HEK293 (cell line): ENCODE measurements at regions not wholly inside any gene's neighbourhood (a gene's known extent, or its start where the extent isn't known, plus 50 kb on each side); places are given as distances from the start of the nearest gene placed in this dataset.

Experiments used
- CTCF ChIA-PET: fragments of 350-600 bp; formaldehyde crosslinking; extraction: SDS; loops from one replicate; lab custom pipeline; 2021; ENCODE audit warnings: antibody characterized with exemption; lab: Yijun Ruan, JAX
- POLR2A ChIA-PET: fragments of 300-600 bp; formaldehyde crosslinking; extraction: SDS; loops from one replicate; lab custom pipeline; 2020; ENCODE audit warnings: antibody characterized with exemption, inconsistent platforms; lab: Yijun Ruan, JAX
- H3K27ac ChIP-seq: fragments of 200-500 bp; sonication (Bioruptor generic); 2 replicates; pipeline ENCODE4 v1.5.1; 2014; ENCODE audit warnings: low read depth, low read length, control low read depth, inconsistent platforms; ENCODE audit errors: extremely low read depth
- H3K36me3 ChIP-seq, 2 experiments: fragments of 200-500 bp in 1 of 2; sonication (Bioruptor generic) in 1 of 2; 1 replicate in 1 of 2; 2 replicates in 1 of 2; pipeline ENCODE4 v1.5.1; 2014 to 2017; ENCODE audit warnings: inconsistent platforms in 2 of 2, low read length in 2 of 2; ENCODE audit not compliant: control insufficient read depth in 2 of 2, insufficient read depth in 1 of 2
- H3K4me1 ChIP-seq: fragments of 200-500 bp; sonication (Bioruptor generic); 2 replicates; pipeline ENCODE4 v1.5.1; 2014; ENCODE audit warnings: mild to moderate bottlenecking, low read length, inconsistent platforms; ENCODE audit not compliant: control insufficient read depth, insufficient read depth
- H3K4me3 ChIP-seq: 2 replicates; pipeline ENCODE4 v1.5.1; 2011; ENCODE audit warnings: low read depth, mild to moderate bottlenecking, control low read depth, low read length, moderate library complexity
- H3K9me3 ChIP-seq: fragments of 200-500 bp; sonication (Bioruptor generic); 2 replicates; pipeline ENCODE4 v1.5.1; 2014; ENCODE audit warnings: low read depth, low read length, inconsistent platforms; ENCODE audit not compliant: control insufficient read depth, insufficient read depth
- BCL11A ChIP-seq: fragments of 450-650 bp; formaldehyde crosslinking; IDR thresholded peaks from 2 replicates; pipeline ENCODE4 v1.5.1; 2016; ENCODE audit warnings: low read depth, missing biosample characterization, missing genetic modification characterization
- PRDM1 ChIP-seq: fragments of 450-650 bp; formaldehyde crosslinking; IDR thresholded peaks from 2 replicates; pipeline ENCODE4; 2016; ENCODE audit warnings: missing biosample characterization, missing genetic modification characterization
- ZBTB20 ChIP-seq: fragments of 450-650 bp; formaldehyde crosslinking; IDR thresholded peaks from 2 replicates; pipeline ENCODE4 v1.5.1; 2016; ENCODE audit warnings: missing biosample characterization, missing genetic modification characterization
- ZBTB7A ChIP-seq: fragments of 450-650 bp; formaldehyde crosslinking; IDR thresholded peaks from 2 replicates; pipeline ENCODE4 v1.5.1; 2016; ENCODE audit warnings: low read depth, missing biosample characterization, missing genetic modification characterization
- ZFP37 ChIP-seq: fragments of 450-650 bp; formaldehyde crosslinking; IDR thresholded peaks from 2 replicates; pipeline ENCODE4 v1.5.1; 2016; ENCODE audit warnings: missing biosample characterization, missing genetic modification characterization
- ZNF239 ChIP-seq: fragments of 450-650 bp; formaldehyde crosslinking; IDR thresholded peaks from 2 replicates; pipeline ENCODE4 v1.5.1; 2016; ENCODE audit warnings: missing biosample characterization, missing genetic modification characterization
- ZNF274 ChIP-seq, 2 experiments: fragments of 200-500 bp in 1 of 2; fragments of 450-650 bp in 1 of 2; sonication (Bioruptor generic) in 1 of 2; formaldehyde crosslinking in 1 of 2; IDR thresholded peaks; 2 replicates each; pipeline versions ENCODE4 v1.5.1 to v1.6.1; 2014 to 2016; ENCODE audit warnings: borderline replicate concordance in 1 of 2, inconsistent platforms in 1 of 2, low read length in 1 of 2, missing biosample characterization in 1 of 2, missing genetic modification characterization in 1 of 2
- ZNF292 ChIP-seq: fragments of 450-650 bp; formaldehyde crosslinking; IDR thresholded peaks from 2 replicates; pipeline ENCODE4 v1.5.1; 2016; ENCODE audit warnings: low read depth, missing biosample characterization, missing genetic modification characterization, borderline replicate concordance
- ZNF350 ChIP-seq: fragments of 450-650 bp; formaldehyde crosslinking; IDR thresholded peaks from 2 replicates; pipeline ENCODE4 v1.5.0; 2017; ENCODE audit warnings: missing biosample characterization, mild to moderate bottlenecking, missing genetic modification characterization
- ZNF404 ChIP-seq: fragments of 450-650 bp; formaldehyde crosslinking; IDR thresholded peaks from 2 replicates; pipeline ENCODE4 v1.5.1; 2017; ENCODE audit warnings: missing biosample characterization, missing genetic modification characterization
- ZNF416 ChIP-seq: fragments of 450-650 bp; formaldehyde crosslinking; IDR thresholded peaks from 2 replicates; pipeline ENCODE4 v1.5.1; 2016; ENCODE audit warnings: missing biosample characterization, missing genetic modification characterization
- ZNF513 ChIP-seq: fragments of 450-650 bp; IDR thresholded peaks from 2 replicates; pipeline ENCODE4 v1.5.1; 2018; ENCODE audit warnings: missing biosample characterization, missing genetic modification characterization
- ZNF544 ChIP-seq: fragments of 450-650 bp; formaldehyde crosslinking; IDR thresholded peaks from 2 replicates; pipeline ENCODE4 v1.5.0; 2017; ENCODE audit warnings: missing biosample characterization, missing genetic modification characterization
- ZNF555 ChIP-seq: fragments of 450-650 bp; formaldehyde crosslinking; conservative IDR thresholded peaks from 2 replicates; pipeline ENCODE4 v1.5.1; 2017; ENCODE audit warnings: missing biosample characterization, mild to moderate bottlenecking, missing genetic modification characterization, inconsistent platforms
- ZNF558 ChIP-seq: fragments of 450-650 bp; formaldehyde crosslinking; IDR thresholded peaks from 2 replicates; pipeline ENCODE4 v1.5.1; 2016; ENCODE audit warnings: missing biosample characterization, missing genetic modification characterization
- ZNF571 ChIP-seq: fragments of 450-650 bp; formaldehyde crosslinking; IDR thresholded peaks from 2 replicates; pipeline ENCODE4 v1.5.0; 2017; ENCODE audit warnings: missing biosample characterization, missing genetic modification characterization
- ZNF639 ChIP-seq: fragments of 450-650 bp; formaldehyde crosslinking; IDR thresholded peaks from 2 replicates; pipeline ENCODE4 v1.5.1; 2016; ENCODE audit warnings: missing biosample characterization, missing genetic modification characterization
- ZNF837 ChIP-seq: fragments of 450-650 bp; formaldehyde crosslinking; IDR thresholded peaks from 2 replicates; pipeline ENCODE4 v1.5.1; 2016; ENCODE audit warnings: missing biosample characterization, missing genetic modification characterization
- ZSCAN23 ChIP-seq: fragments of 450-650 bp; formaldehyde crosslinking; IDR thresholded peaks from 2 replicates; pipeline ENCODE4 v1.5.1; 2016; ENCODE audit warnings: missing biosample characterization, missing genetic modification characterization
- TF ChIP-seq, protein P1 (sequence below): fragments of 450-650 bp; formaldehyde crosslinking; IDR thresholded peaks from 2 replicates; pipeline ENCODE4 v1.5.1; 2016; ENCODE audit warnings: missing biosample characterization, missing genetic modification characterization
- TF ChIP-seq, protein P2 (sequence below): fragments of 450-650 bp; formaldehyde crosslinking; IDR thresholded peaks from 2 replicates; pipeline ENCODE4 v1.5.1; 2016; ENCODE audit warnings: missing biosample characterization, missing genetic modification characterization

DNA sequence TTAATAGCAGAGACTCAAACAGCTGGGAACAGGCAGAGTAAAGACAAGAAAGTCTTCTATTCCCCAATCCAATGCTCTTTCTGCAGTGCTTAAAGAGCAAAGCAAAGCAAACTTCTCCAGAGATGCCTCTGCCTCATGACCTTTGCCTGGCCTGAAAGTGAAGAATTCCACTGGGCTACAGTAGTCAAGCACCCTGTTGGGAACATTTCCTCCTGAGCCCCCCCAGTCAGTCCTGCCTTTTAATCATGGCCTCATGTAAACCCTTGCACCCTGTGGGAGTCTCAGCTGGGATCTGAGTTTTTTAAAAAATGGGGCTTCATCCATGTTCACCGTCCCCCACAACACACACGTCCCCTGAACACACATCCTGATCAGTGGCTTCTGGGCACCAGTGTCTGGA, 62.7 kb upstream of the TSPAN11 start:
- ChIA-PET POLR2A (no interaction called here), CTCF (interaction anchor here (2.4 kb wide), 1 partner anchor 13 kb away, joined by 12 read pairs; no protein-coding TSS in a partner anchor)
- H3K4me1 ChIP-seq = no peaks in the 10 kb centered on the region
- no peaks in the 10 kb centered on the region for H3K36me3 ChIP-seq
- H3K27ac ChIP-seq = no peak overlapping the region
- H3K9me3 ChIP-seq = no peaks in the 10 kb centered on the region; the same call in 1 of the 2 replicates
- no peak overlapping the region for H3K4me3 ChIP-seq
- TF ChIP-seq ZNF837 (tag by site-specific recombination) (no peak), ZNF239 (no peak), ZNF513 (tag by site-specific recombination) (no peak), BCL11A (tag by site-specific recombination) (no peak), ZNF274 (IDR thresholded peaks at IDR 0.05; ENCODE audit: low read length) (no peak), ZNF274 (tag by site-specific recombination; IDR thresholded peaks at IDR 0.05; ENCODE audit: borderline replicate concordance) (no peak), ZNF571 (tag by site-specific recombination) (no peak), ZNF558 (tag by site-specific recombination) (no peak), ZSCAN23 (tag by site-specific recombination) (no peak), ZNF404 (no peak), ZNF639 (tag by site-specific recombination) (no peak), ZBTB7A (tag by site-specific recombination) (no peak), ZBTB20 (tag by site-specific recombination) (no peak)
- TF ChIP-seq, protein P1, sequence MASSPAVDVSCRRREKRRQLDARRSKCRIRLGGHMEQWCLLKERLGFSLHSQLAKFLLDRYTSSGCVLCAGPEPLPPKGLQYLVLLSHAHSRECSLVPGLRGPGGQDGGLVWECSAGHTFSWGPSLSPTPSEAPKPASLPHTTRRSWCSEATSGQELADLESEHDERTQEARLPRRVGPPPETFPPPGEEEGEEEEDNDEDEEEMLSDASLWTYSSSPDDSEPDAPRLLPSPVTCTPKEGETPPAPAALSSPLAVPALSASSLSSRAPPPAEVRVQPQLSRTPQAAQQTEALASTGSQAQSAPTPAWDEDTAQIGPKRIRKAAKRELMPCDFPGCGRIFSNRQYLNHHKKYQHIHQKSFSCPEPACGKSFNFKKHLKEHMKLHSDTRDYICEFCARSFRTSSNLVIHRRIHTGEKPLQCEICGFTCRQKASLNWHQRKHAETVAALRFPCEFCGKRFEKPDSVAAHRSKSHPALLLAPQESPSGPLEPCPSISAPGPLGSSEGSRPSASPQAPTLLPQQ = no peak

GRCh38 chr12:30862486-30862885, 64.1 kb upstream of the TSPAN11 start:
- H3K9me3 ChIP-seq = no peaks in the 10 kb centered on the region; the same call in 1 of the 2 replicates
- no peaks in the 10 kb centered on the region for H3K4me1 ChIP-seq
- ChIA-PET CTCF (interaction anchor here (0.6 to 1.1 kb wide), 3 partner anchors 11 to 412 kb away, joined by 4 to 5 read pairs (median 4); no protein-coding TSS in a partner anchor), POLR2A (no interaction called here)
- H3K27ac ChIP-seq = no peak overlapping the region
- no peak for TF ChIP-seq ZNF416 (tag by site-specific recombination)
- TF ChIP-seq ZNF292 (tag by site-specific recombination) = no peak
- TF ChIP-seq PRDM1 (tag by site-specific recombination) = no peak
- no peak for TF ChIP-seq ZNF555
- no peak for TF ChIP-seq ZFP37
- TF ChIP-seq ZNF544 = no peak
- TF ChIP-seq ZNF350 = no peak
- TF ChIP-seq, protein P2, sequence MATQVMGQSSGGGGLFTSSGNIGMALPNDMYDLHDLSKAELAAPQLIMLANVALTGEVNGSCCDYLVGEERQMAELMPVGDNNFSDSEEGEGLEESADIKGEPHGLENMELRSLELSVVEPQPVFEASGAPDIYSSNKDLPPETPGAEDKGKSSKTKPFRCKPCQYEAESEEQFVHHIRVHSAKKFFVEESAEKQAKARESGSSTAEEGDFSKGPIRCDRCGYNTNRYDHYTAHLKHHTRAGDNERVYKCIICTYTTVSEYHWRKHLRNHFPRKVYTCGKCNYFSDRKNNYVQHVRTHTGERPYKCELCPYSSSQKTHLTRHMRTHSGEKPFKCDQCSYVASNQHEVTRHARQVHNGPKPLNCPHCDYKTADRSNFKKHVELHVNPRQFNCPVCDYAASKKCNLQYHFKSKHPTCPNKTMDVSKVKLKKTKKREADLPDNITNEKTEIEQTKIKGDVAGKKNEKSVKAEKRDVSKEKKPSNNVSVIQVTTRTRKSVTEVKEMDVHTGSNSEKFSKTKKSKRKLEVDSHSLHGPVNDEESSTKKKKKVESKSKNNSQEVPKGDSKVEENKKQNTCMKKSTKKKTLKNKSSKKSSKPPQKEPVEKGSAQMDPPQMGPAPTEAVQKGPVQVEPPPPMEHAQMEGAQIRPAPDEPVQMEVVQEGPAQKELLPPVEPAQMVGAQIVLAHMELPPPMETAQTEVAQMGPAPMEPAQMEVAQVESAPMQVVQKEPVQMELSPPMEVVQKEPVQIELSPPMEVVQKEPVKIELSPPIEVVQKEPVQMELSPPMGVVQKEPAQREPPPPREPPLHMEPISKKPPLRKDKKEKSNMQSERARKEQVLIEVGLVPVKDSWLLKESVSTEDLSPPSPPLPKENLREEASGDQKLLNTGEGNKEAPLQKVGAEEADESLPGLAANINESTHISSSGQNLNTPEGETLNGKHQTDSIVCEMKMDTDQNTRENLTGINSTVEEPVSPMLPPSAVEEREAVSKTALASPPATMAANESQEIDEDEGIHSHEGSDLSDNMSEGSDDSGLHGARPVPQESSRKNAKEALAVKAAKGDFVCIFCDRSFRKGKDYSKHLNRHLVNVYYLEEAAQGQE (tag by site-specific recombination) = no peak
- H3K36me3 ChIP-seq = no peaks in the 10 kb centered on the region
- no peak overlapping the region for H3K4me3 ChIP-seq
